CD14-positive monocyte (primary cell): ENCODE measurements at regions not wholly inside any gene's neighbourhood (a gene's known extent, or its start where the extent isn't known, plus 50 kb on each side); places are given as distances from the start of the nearest gene placed in this dataset.

Experiments used
- DNase-seq, 3 donors: peaks; one replicate each; pipeline ENCODE4 v3.0.0-alpha.2; 2011 to 2022
- H2AFZ ChIP-seq: 2 replicates; pipeline ENCODE4 v1.6.0; 2012; ENCODE audit warnings: mild to moderate bottlenecking, low read depth, low read length, inconsistent platforms; ENCODE audit not compliant: insufficient read depth, poor library complexity, severe bottlenecking
- H3K27ac ChIP-seq, 2 donors: 1 replicate in 1 of 2; 2 replicates in 1 of 2; pipeline ENCODE4 v1.5.1; 2012 to 2013; ENCODE audit warnings: low read length in 2 of 2, control low read depth in 1 of 2, inconsistent platforms in 1 of 2, low read depth in 1 of 2, mild to moderate bottlenecking in 1 of 2
- H3K27me3 ChIP-seq, 2 donors: one replicate each; pipeline versions ENCODE4 v1.6.0 to v1.6.1; 2011 to 2013; ENCODE audit warnings: low read length in 2 of 2; ENCODE audit not compliant: control insufficient read depth in 2 of 2, insufficient read depth in 2 of 2
- H3K36me3 ChIP-seq, 2 donors: replicated peaks in 1 of 2; 1 replicate in 1 of 2; 2 replicates in 1 of 2; pipeline versions ENCODE4 v1.5.1 to v1.6.1; 2012 to 2013; ENCODE audit warnings: low read length in 2 of 2, control low read depth in 1 of 2, inconsistent platforms in 1 of 2, mild to moderate bottlenecking in 1 of 2; ENCODE audit not compliant: insufficient read depth in 2 of 2, control insufficient read depth in 1 of 2
- H3K4me1 ChIP-seq, 2 donors: 1 replicate in 1 of 2; 2 replicates in 1 of 2; pipeline versions ENCODE4 v1.5.1 to v1.6.1; 2012 to 2013; ENCODE audit warnings: low read length in 2 of 2, control low read depth in 1 of 2, inconsistent platforms in 1 of 2, mild to moderate bottlenecking in 1 of 2, moderate library complexity in 1 of 2; ENCODE audit not compliant: insufficient read depth in 2 of 2, control insufficient read depth in 1 of 2
- H3K4me2 ChIP-seq: replicated peaks from 2 replicates; pipeline ENCODE3; 2012; ENCODE audit warnings: low read length, moderate library complexity, mild to moderate bottlenecking; ENCODE audit not compliant: poor library complexity, severe bottlenecking; ENCODE audit errors: extremely low read depth
- H3K4me3 ChIP-seq, 3 experiments: fragments of 200-600 bp in 1 of 3; sonication (generic) in 1 of 3; replicated peaks in 1 of 3; 1 replicate in 2 of 3; 2 replicates in 1 of 3; pipeline ENCODE4 v1.5.1; 2011 to 2013; ENCODE audit warnings: low read length in 3 of 3, mild to moderate bottlenecking in 3 of 3, control low read depth in 2 of 3, low read depth in 2 of 3, inconsistent platforms in 1 of 3, moderate library complexity in 1 of 3
- H3K79me2 ChIP-seq: 2 replicates; pipeline ENCODE4 v1.6.0; 2012; ENCODE audit warnings: mild to moderate bottlenecking, control low read depth, inconsistent platforms, low read length, moderate library complexity; ENCODE audit not compliant: insufficient read depth
- H3K9ac ChIP-seq: 2 replicates; pipeline ENCODE4 v1.6.0; 2017; ENCODE audit warnings: low read length, mild to moderate bottlenecking; ENCODE audit not compliant: insufficient read depth, poor library complexity, severe bottlenecking
- H3K9me3 ChIP-seq, 2 donors: replicated peaks in 1 of 2; 1 replicate in 1 of 2; 2 replicates in 1 of 2; pipeline versions ENCODE4 v1.5.1 to v1.6.1; 2012 to 2013; ENCODE audit warnings: low read length in 2 of 2, control low read depth in 1 of 2; ENCODE audit not compliant: control insufficient read depth in 1 of 2, insufficient read depth in 1 of 2
- H4K20me1 ChIP-seq: 2 replicates; pipeline ENCODE4 v1.6.0; 2012; ENCODE audit warnings: mild to moderate bottlenecking, low read length, control low read depth, moderate library complexity; ENCODE audit not compliant: insufficient read depth
- H3K27ac Mint-ChIP-seq, 7 donors: one replicate each; pipeline ENCODE4 v1.8.0; 2020; ENCODE audit warnings: mild to moderate bottlenecking in 7 of 7, mixed read lengths in 7 of 7, moderate library complexity in 6 of 7, inconsistent platforms in 2 of 7
- H3K27me3 Mint-ChIP-seq, 3 donors: one replicate each; pipeline ENCODE4 v1.8.0; 2021 to 2022; ENCODE audit warnings: low read depth in 3 of 3, mild to moderate bottlenecking in 3 of 3, mixed read lengths in 3 of 3, moderate library complexity in 3 of 3, inconsistent platforms in 1 of 3
- H3K36me3 Mint-ChIP-seq, 2 donors: one replicate each; pipeline ENCODE4 v1.8.0; 2020; ENCODE audit warnings: mixed read lengths in 2 of 2, inconsistent platforms in 1 of 2, mild to moderate bottlenecking in 1 of 2
- H3K4me1 Mint-ChIP-seq: one replicate; pipeline ENCODE4 v1.8.0; 2020; ENCODE audit warnings: mild to moderate bottlenecking, mixed read lengths
- H3K4me3 Mint-ChIP-seq, 2 donors: one replicate each; pipeline ENCODE4 v1.8.0; 2020; ENCODE audit warnings: mild to moderate bottlenecking in 2 of 2, mixed read lengths in 2 of 2, moderate library complexity in 1 of 2
- H3K9me3 Mint-ChIP-seq, 7 donors: one replicate each; pipeline ENCODE4 v1.8.0; 2020 to 2022; ENCODE audit warnings: mixed read lengths in 7 of 7, mild to moderate bottlenecking in 6 of 7, moderate library complexity in 6 of 7, inconsistent platforms in 2 of 7
- WGBS: methylation state at CpG from one replicate; pipeline ENCODE4 v1.1.5; 2013; ENCODE audit warnings: missing lambda C conversion rate; ENCODE audit not compliant: insufficient coverage; 5-methylcytosine and 5-hydroxymethylcytosine counted together
- intact Hi-C, 2 donors: fragments of 100-400 bp; cut with micrococcal nuclease; formaldehyde crosslinking; loops; one replicate each; pipeline versions ENCODE4 v1.15.0 to v1.15.1; 2023
- TF ChIP-seq, protein P1 (sequence below): fragments of 200-600 bp; IDR thresholded peaks from one replicate; pipeline ENCODE4 v1.8.0; 2022; ENCODE audit warnings: antibody characterized with exemption, mild to moderate bottlenecking

DNA sequence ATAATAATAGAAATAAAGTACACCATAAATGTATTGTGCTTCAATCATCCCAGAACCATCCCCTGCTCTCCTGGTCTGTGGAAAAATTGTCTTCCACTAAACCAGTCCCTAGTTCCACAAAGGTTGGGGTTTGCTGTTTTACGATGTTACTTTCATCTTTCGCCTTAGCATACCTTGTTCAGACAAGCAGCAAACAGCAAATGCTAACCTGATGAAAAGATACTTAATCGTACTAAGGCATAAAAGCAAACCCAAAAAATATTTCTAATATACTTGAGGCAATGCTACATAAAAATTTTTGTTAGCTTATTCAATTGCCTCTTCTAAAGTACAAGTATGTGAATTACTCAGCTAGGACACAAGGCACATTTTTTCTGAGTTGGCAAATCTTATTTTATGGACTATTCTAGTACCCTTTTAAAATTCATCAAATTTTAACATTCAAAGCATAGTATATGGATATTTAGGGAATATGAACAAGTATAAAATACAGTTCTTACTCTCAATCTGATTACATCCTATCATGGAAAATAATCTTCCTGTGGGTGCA lies 97.1 kb upstream of the PLEKHG7 start:
- no peak overlapping the region for H3K4me2 ChIP-seq
- Mint-ChIP-seq H3K4me1 (peaks cover 25% of the 10 kb centered on the region), H3K36me3 (peaks cover 0 to 1% of the 10 kb centered on the region in 2 donors), H3K4me3 (no peak overlapping the region), H3K27ac (no peak overlapping the region), H3K9me3 (peaks cover 4 to 13% (median 6%) of the 10 kb centered on the region in 7 donors), H3K27me3 (peaks cover 0 to 3% (median 0%) of the 10 kb centered on the region in 3 donors)
- H3K4me1 ChIP-seq, result peaks cover 0 to 6% of the 10 kb centered on the region in 2 donors
- H4K20me1 ChIP-seq, result no peaks in the 10 kb centered on the region
- H3K79me2 ChIP-seq, result no peaks in the 10 kb centered on the region
- no CpG with 5 or more reads among the region's 3 CpGs for WGBS
- H2AFZ ChIP-seq, result no peak overlapping the region
- no peak overlapping the region for H3K27ac ChIP-seq
- H3K9ac ChIP-seq, result no peak overlapping the region
- no peaks in the 10 kb centered on the region for H3K36me3 ChIP-seq
- H3K9me3 ChIP-seq, result peaks cover 0 to under 1% of the 10 kb centered on the region in 2 donors
- intact Hi-C loops, result no loop called here
- H3K27me3 ChIP-seq, result no peaks in the 10 kb centered on the region
- H3K4me3 ChIP-seq, result no peak overlapping the region
- DNase-seq, result no peak
- TF ChIP-seq, protein P1, sequence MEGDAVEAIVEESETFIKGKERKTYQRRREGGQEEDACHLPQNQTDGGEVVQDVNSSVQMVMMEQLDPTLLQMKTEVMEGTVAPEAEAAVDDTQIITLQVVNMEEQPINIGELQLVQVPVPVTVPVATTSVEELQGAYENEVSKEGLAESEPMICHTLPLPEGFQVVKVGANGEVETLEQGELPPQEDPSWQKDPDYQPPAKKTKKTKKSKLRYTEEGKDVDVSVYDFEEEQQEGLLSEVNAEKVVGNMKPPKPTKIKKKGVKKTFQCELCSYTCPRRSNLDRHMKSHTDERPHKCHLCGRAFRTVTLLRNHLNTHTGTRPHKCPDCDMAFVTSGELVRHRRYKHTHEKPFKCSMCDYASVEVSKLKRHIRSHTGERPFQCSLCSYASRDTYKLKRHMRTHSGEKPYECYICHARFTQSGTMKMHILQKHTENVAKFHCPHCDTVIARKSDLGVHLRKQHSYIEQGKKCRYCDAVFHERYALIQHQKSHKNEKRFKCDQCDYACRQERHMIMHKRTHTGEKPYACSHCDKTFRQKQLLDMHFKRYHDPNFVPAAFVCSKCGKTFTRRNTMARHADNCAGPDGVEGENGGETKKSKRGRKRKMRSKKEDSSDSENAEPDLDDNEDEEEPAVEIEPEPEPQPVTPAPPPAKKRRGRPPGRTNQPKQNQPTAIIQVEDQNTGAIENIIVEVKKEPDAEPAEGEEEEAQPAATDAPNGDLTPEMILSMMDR, result no peak

DNA sequence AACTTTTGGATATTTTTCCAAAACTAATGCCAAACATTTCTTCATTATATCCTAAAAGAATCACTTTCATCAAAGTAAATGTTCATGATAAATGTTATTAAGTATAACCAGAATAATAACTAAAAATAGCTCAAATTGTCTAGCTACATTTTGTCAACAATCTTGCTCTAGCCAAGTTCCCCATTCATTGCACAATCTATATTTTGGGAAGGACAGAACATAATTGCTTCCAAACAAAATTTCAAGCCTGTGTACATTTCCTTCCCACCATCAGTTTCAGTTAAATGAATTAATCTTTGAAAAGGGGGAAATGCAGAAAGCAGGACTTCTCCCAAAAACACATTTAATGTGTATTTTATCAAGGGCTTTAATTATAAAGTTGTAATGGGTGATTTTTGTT lies 98.0 kb upstream of the PLEKHG7 start:
- H3K4me1 ChIP-seq, result peaks cover 0 to 6% of the 10 kb centered on the region in 2 donors
- peaks cover 10 to 21% (median 15%) of the 10 kb centered on the region in 7 donors for H3K9me3 Mint-ChIP-seq
- H3K79me2 ChIP-seq, result no peaks in the 10 kb centered on the region
- intact Hi-C loops, result no loop called here
- H3K36me3 ChIP-seq, result no peaks in the 10 kb centered on the region
- H3K27me3 Mint-ChIP-seq, result peaks cover 0 to 3% (median 0%) of the 10 kb centered on the region in 3 donors
- H3K4me3 Mint-ChIP-seq, result no peak overlapping the region
- no peak for DNase-seq
- H3K27ac ChIP-seq, result no peak overlapping the region
- no peak overlapping the region for H3K4me2 ChIP-seq
- no peak overlapping the region for H3K4me3 ChIP-seq
- no peaks in the 10 kb centered on the region for H4K20me1 ChIP-seq
- peaks cover 7 to 10% of the 10 kb centered on the region in 2 donors for H3K9me3 ChIP-seq
- no peaks in the 10 kb centered on the region for H3K27me3 ChIP-seq
- TF ChIP-seq, protein P1, result no peak
- H3K4me1 Mint-ChIP-seq, result peaks cover 25% of the 10 kb centered on the region
- peak overlapping the region in 4 of 7 donors; percentile 26 to 60 (median 46) for H3K27ac Mint-ChIP-seq
- no peak overlapping the region for H2AFZ ChIP-seq
- peaks cover 0 to 1% of the 10 kb centered on the region in 2 donors for H3K36me3 Mint-ChIP-seq
- no peak overlapping the region for H3K9ac ChIP-seq
